Ammon's horn (tissue), 1 donor: ENCODE measurements at regions not wholly inside any gene's neighbourhood (a gene's known extent, or its start where the extent isn't known, plus 50 kb on each side); places are given as distances from the start of the nearest gene placed in this dataset.

Source experiments
- DNase-seq: peaks from one replicate; pipeline ENCODE4 v3.0.0-alpha.2; 2016; ENCODE audit warnings: low spot score

DNA sequence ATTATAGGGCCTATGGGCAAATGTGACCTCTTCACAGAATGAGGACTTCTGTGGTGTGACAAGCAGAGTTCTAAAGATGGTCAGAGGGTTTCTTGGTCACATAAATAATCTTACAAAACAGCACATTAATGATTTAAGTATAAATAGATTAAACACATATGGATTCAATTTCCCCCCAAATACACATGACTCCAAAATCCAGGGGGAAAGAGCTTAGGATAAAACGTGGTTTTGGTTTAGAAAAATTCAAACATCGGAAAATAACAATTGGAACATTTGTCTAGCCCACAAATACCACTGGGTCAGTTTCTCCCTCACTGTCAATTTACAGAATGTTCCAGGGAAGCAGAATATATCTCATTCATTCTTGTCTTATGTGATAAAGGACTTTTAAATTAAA lies 283.1 kb downstream of the COG6 start:
- DNase-seq = no peak

DNA sequence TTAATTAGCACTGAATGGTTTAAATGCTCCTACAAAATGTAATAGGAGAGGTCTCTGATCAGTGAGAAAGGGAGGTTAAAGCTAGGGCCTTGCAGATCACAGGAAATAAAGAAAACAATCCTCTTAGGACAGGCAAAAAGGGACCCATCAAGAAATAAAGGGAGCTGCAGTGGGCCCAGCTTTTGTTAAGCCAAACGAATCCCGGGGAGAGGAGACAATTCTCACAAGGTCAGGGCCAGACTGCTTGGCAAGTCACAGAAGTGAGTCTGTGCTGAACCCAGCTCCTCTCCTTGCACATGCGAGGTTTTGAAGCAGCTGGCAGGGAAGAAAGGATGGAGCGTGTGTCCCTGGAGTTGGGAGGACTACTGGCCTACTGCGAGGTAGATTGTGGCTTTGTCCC lies 285.8 kb downstream of the COG6 start:
- no peak for DNase-seq

- no peak for DNase-seq
Measured at GRCh38 chr13:39941911-39942551, 286.6 kb downstream of the COG6 start.

- DNase-seq = peak; percentile 52
Measured at GRCh38 chr13:39942552-39943273, 287.3 kb downstream of the COG6 start.

DNA sequence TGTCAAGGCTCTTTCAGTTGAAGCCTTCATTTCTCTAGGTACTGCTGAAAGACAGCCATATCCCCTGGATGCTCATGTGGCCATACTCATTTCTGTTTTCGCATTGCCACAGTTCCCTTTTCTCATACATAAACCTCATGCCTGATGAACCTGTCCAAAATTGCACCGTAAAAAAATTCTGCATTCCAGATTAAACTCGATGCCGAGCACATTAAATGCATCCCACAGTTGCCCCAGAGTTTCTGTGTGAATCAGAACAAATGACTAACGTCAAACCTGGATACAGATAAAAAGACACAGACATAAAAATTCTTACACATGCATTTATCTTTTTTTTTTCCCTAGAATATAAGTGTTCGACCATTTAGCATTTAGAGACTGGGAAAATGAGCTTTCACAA lies 288.2 kb downstream of the COG6 start:
- DNase-seq = no peak

DNA sequence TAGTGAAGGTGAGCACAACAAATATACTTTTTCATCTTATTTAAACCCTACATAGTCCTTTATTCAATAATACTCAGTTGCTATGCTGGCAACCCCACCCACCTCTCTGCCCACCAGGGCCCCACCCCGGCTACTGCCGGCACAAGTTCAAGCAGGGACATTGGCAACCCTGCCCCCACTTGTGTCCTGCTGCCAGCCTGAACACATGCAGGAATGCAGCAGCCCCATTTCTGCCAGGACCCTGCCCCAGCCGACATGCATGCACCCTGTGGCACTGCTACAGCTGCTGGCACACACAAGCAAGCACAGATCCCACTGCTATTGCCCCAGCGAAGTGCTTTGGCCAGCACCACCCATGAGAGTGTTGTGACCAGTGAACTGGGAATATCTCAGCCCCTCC lies 289.8 kb downstream of the COG6 start:
- no peak for DNase-seq

- no peak for DNase-seq
Measured at GRCh38 chr13:39946769-39947168, 291.3 kb downstream of the COG6 start.

DNA sequence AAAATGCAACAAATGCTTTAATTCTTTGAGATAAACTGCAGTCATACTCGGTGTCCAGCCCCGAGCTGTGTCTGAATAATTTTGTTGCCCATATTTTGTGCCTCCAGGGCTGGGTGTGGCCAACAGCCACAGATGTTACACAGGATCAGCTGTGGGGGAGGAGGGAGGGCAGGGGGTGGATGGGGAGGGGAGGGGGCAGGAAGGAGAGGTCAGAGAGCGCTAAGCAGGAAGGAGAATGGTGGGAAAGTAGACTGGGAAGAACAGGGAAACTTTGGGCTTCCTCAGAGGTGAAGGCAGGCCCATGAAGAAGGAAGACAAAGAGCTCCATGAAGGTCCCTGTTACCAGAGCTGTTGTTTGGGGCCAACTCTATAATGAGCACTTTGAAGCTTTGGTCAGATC lies 295.8 kb downstream of the COG6 start:
- DNase-seq = no peak

DNA sequence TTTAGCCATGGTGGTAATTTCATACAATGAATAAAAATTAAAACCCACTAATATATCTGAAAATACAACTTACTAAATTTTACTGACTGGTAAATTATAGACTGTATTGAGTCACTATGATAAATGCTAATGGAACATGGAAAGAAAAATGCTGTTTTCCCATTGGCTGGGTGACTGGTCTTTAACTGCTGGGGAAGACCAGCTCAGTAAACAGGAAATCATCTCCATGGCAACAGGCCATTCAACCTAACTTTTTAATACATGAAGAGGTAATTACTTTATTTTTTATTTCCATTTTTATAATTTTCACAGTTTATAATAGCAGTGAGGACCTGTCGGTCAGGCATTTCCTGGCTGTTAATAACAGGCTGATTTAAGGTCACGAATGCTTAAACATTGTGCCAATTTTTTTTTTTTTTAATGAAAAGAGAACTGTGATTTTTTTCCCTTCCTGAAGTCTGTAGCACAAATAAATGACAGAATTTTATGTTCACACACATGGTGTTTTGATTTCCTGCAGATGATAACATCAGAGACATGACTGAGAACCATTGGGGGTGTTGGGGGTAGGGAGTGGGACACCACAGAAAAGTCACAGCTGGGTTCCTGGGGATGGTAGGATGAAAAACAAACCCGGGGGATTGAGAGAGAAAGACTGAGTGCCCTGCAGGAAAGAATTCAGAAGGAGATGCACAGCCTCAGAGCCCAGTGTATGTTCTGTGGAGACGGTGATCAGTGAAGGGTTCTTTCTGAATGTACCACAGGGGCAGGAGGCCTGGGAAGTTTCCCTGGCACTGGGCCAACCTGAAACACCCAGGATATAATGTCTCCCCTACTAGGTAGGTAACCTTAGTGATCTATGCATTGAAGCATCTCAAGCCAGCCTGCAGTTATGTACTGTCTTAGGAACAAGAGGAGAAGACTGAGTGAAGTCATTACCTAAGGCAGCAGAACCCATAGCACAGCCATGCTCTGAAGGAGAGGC lies 297.1 kb downstream of the COG6 start:
- DNase-seq = no peak

GRCh38 chr13:39954476-39954875 lies 299.0 kb downstream of the COG6 start:
- no peak for DNase-seq

GRCh38 chr13:39955560-39955959 lies 300.1 kb downstream of the COG6 start:
- no peak for DNase-seq

- no peak for DNase-seq
Measured at GRCh38 chr13:39956036-39956435, 300.6 kb downstream of the COG6 start.

GRCh38 chr13:39957868-39958677 lies 302.6 kb downstream of the COG6 start:
- DNase-seq = no peak

- DNase-seq = no peak
Measured at GRCh38 chr13:39959497-39960144, 304.2 kb downstream of the COG6 start.

DNA sequence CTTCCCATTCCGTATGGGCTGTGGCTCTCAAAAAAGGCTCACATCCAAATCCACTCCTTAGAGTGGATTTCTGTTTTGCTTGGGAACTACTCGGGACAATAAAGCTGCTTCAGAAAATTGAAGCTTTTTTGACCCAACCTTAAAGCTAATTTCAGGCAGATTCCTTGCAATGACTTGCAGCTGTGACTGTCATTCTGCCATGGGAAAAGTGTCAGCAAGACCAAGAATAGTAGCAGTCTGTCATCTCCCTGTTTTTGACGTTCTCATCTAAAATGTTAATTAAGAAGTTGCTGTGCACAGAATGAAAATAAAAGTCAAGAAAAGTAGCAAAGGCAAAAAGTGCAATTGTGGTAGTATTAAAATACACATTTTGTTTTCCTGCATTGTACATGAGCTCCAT lies 304.7 kb downstream of the COG6 start:
- DNase-seq = no peak

DNA sequence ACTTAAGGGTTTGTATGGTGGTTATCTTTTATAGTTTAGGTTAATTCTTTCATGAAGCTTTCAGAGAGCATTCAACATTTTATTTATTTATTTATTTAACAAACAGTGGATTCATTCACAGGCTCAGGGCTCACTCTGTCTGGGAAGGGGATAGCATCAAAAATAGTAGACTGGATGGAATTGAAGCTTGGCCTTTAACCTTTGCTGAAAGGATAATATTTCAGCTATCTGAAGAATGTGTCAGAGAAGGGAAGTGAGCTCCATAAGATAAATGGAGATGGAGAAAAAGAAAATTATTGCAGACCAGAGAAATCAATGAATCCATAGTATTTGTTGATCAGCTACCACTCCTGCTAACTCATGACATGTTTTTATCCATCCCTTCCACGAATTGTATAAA lies 305.6 kb downstream of the COG6 start:
- no peak for DNase-seq

GRCh38 chr13:39963612-39964011 lies 308.1 kb downstream of the COG6 start:
- no peak for DNase-seq

DNA sequence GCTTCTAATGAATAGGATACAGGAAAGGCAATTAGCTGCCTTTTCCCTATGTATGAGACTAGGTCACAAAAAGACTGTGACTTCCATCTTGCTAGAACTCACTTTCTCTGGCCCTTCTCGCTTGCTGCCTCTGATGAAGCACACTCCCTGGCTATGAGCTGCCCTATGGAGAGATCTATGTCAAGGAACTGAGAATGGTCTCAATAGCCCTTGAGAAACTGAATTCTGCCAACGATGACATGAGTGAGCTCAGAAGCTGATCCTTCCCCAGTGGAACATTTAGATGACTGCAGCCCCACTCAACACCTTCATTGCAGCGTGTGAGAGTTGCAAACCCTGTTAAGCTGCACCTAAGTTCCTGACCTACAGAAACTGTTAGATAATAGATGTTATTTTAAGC lies 309.8 kb downstream of the COG6 start:
- DNase-seq = no peak

GRCh38 chr13:39967199-39967959 lies 311.9 kb downstream of the COG6 start:
- DNase-seq = no peak

DNA sequence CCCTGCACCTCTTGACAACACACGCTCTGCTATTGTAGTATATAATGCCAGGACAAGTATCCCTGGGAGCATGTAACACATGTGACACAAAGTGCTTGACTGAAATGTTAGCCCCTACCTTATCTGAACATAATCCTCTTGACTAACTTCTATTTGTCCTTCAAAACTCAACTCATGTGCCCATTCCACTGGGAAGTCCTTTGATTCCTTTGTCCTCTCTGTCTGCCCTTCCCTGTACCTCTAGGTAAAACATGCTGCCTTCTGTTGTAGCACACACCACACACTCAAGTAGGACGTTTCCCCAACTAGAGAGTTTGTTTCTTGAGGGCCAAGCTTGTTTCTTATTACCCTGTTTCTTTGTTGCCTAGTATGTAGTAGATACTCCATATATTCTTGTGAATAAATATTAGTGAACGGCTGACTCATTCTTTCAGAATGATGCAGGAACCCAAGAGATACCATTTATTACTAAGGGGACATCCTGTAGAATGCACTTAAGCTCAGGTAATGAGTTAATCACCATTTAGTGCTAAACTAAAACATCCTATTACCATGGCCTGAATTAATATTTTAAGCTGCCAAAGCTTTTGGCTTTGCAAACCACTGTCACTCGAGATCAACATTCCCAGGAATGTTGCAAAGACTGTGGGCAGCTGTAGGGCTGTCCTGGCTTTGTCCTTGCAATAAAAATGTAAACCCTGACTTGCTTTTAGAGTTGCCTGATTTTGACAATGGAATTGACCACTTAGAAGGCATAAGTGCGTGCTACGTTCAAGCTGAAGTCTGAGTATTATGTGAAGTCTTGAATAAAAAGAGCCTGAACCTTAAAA lies 313.4 kb downstream of the COG6 start:
- no peak for DNase-seq
